ENCODE measurements at regions not wholly inside any gene's neighbourhood (a gene's known extent, or its start where the extent isn't known, plus 50 kb on each side); places are given as distances from the start of the nearest gene placed in this dataset.

DNA sequence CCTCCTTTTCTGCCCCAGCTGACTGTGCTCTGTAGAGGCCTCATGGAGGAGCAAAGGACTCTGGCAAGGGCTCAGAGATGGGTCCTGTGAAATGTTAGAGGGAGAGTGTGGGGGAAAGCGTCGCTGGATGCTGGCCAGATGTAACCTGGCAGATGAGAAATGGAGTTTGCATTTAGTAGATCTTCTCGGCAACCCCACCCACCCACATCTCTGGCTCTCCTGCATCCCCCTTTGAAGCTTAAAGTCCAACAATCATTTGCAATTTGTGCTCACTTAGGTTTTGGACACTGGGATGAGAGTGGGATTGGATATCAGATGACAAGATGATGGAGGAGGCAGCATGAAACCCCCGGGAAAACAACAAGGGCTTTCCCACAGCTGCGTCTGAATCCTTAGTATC is 523.6 kb upstream of the MCTP2 start:
- TF ChIP-seq, protein P1, sequence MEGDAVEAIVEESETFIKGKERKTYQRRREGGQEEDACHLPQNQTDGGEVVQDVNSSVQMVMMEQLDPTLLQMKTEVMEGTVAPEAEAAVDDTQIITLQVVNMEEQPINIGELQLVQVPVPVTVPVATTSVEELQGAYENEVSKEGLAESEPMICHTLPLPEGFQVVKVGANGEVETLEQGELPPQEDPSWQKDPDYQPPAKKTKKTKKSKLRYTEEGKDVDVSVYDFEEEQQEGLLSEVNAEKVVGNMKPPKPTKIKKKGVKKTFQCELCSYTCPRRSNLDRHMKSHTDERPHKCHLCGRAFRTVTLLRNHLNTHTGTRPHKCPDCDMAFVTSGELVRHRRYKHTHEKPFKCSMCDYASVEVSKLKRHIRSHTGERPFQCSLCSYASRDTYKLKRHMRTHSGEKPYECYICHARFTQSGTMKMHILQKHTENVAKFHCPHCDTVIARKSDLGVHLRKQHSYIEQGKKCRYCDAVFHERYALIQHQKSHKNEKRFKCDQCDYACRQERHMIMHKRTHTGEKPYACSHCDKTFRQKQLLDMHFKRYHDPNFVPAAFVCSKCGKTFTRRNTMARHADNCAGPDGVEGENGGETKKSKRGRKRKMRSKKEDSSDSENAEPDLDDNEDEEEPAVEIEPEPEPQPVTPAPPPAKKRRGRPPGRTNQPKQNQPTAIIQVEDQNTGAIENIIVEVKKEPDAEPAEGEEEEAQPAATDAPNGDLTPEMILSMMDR (IDR thresholded peaks at IDR 0.05 in 8 of 11, conservative IDR thresholded peaks at IDR 0.05 in 3 of 11): no peak
- TF ChIP-seq POLR2A (IDR thresholded peaks at IDR 0.05): no peak
- TF ChIP-seq POLR2AphosphoS5 (IDR thresholded peaks at IDR 0.05): no peak

All from spleen (tissue), 7 donors.